NCI-H2196 (cell line): ENCODE measurements at regions not wholly inside any gene's neighbourhood (a gene's known extent, or its start where the extent isn't known, plus 50 kb on each side); places are given as distances from the start of the nearest gene placed in this dataset.
"Not testable (repeated sequence)": the region's sequence is repeated elsewhere in the genome, so short reads cannot be mapped to it uniquely, and the experiment has no call there.

Experiments used
- DNase-seq: peaks from one replicate; lab custom pipeline; 2025; ENCODE audit not compliant: unreplicated experiment; lab: John Stamatoyannopoulos, UW

DNA sequence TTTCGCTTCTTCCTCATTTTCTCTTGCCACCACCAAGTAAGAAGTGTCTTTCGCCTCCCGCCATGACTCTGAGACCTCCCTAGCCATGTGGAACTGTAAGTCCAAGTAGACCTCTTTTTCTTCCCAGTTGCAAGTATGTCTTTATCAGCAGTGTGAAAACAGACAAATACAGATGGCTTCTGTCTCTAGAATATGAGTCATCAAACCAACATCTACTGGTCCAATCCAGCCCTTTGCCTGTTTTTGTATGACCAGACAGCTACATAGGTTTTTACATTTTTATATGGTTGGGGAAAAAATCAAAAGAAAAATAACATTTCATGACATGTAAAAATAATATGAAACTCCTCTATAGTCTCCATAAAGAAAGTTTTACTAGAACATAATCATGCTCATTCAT lies 118.7 kb upstream of the PTPRG start:
- no peak for DNase-seq

DNA sequence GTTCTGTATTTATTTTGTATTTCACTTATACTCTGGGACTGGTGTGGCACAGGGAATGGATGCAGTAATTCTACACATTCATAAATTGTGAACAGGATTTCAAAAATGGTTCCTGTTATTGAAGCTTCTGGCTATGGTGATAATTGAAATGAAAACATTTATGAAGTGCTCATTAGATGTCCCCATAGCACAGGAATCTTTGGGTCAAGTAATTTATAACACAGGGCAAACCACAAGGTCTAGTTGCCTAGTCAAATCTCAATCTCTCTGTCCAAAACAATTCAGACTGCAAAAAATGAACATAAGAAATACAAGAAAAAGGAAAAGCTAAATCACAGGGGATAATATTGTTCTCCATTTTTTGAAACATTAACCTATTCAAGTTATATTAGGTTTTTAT lies 117.5 kb upstream of the PTPRG start:
- no peak for DNase-seq

DNA sequence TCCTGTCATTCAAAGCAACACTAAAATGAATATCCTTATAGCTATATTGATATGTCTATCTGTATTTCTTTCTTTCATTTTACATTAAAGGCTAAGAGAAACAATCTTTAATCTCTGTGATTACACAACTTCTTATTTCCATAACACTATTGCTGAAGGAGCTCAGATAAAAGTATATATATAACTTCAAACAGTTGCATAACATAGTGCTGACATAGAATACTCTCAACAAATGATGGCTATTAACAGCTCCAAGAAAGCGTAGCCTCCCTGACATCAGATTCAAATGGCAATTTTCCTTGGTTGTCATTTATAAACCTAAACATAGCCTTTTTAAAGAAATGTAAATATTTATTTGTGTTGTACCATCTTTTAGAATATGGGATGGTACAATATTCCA lies 116.6 kb upstream of the PTPRG start:
- no peak for DNase-seq

DNA sequence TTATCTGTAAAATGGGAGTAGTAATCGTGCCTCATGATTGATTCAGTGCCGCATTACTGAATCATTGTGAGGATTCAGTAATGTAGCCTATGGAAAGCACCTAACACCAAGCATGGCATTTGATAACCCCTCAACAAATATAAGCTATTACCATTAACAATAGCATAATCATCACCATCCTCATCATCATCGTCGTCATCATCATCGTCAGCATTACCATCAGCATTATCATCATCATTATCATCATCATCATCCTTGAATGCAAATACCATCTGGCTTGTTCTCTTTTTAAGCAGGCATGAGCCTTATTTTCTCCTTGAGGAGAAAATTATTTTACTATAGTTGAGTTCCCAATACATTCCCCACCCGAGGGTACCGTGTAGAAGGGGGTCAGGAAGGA lies 115.4 kb upstream of the PTPRG start:
- no peak for DNase-seq

DNA sequence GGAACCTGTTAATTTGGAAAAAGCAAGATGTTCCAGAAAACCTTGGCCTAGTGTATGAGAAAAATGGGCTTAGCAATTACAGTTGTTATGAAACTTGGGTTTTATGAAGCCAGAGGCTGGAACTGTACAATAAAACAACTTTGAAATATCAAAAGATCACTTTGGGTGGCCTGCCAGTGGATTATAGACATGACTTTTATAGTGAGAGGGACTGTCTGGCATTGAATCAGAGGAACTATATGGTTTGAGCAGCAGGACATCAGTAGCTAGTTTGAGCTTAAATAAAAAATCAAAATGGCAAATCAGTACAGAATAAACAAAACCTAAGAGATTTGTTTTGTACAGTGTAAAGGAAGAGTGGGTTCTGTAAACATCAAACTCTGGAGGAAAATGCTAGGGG lies 115.0 kb upstream of the PTPRG start:
- DNase-seq: no peak

DNA sequence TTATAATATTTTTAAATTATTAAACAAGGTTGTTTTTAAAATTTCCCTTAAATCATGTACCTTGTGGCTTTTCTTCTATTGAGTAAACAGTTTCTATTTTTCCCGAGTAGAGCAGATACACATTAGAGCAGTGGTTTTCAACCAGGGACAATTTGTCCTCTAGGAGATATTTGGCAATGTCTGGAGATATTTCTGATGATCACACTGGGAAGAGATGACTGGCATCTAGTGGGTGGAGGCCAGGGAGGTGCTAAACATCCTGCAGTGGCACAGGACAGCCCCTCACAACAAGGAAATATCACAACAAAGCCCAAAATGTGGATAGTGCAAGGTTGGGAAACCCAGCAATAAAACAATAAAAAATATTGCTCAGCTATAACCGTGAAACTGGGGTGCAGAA lies 113.0 kb upstream of the PTPRG start:
- no peak for DNase-seq

DNA sequence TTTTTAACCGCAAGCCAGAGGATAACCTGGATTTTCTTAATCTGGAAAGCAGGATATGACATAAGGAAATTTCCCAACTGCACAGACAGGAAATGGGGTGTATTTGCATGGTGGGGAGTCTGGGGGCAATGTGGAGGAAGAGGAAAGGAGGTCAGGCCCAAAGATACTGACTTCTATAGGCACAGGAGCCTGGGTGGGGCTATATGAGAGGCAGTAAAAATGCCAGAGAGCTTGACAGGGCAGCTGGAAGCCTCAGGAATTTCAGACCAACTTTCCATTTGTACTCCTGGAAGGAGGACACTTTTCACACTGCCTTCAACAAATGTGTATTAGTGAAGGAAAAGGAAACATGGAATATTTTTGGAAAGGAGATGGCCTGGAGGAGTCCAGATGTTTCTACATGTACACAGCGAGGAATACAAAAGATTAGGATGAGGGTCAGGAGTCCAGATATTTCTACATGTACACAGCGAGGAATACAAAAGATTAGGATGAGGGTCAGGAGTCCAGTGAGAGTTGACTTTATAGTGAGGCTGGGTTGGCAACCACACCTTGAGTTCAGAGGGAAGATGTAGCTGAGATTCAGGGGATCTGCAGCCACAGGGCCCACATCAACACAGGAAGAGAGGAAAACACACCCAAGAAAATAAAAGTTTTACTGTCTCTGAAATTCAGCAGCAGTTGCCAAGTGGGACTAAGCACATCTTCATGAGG lies 111.9 kb upstream of the PTPRG start:
- DNase-seq: no peak

DNA sequence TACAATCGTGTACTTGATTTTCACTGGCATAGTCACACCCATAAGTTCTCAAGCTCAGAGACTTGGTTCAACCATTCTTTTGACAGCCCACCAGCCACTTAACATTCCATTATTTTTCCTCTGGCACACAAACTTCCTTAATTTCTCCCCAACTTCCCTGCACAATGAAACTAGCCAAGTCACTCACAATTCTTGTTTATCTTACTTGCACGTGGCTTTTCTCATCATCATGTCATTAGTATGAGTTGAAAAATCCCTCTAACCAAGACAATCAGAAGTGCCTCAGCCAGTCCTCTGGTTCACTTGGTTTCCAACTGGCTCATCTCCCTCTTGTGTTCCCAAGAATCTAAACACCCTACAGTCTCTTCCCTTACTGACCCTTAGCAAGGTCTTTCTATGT lies 110.5 kb upstream of the PTPRG start:
- DNase-seq: no peak

DNA sequence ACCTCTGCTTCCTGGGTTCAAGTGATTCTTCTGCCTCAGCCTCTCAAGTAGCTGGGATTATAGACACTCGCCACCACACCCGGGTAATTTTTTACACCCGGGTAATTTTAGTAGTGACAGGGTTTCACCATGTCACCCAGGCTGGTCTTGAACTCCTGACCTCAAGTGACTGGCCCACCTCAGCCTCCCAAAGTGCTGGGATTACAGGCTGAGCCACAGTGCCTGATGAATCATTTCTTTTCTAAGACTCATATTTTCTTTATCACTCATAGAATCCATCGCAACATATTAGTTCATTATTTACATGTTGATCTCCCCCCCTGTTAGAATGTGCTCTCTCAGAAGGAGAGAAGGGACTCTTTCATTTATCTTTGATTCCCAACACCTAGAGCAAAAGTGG lies 109.5 kb upstream of the PTPRG start:
- no peak for DNase-seq

DNA sequence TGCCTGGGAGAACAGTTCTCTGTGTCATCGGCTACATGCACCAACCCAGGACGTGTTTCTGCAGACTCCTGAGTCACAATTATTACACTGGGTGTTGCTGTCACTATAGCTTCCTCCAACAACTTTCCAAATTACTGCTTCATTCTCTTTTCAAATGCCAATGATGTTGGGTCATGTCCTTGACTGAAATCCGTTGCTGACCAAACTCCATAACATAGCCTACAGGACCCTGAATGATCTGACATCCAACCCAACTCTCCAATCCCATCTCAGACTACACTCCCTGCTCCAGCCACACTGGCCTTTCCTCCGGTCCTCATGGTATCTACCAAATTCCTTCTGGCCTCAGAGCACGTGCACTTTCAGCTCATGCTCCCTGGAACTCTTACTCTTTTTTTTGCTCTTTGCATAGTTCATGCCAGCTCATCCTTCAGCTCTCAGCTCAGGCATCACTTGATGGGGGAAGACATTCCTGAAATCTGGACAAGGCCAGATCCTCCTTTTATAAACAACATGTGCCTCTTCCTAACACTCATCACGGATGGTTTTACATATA lies 108.8 kb upstream of the PTPRG start:
- DNase-seq: no peak

DNA sequence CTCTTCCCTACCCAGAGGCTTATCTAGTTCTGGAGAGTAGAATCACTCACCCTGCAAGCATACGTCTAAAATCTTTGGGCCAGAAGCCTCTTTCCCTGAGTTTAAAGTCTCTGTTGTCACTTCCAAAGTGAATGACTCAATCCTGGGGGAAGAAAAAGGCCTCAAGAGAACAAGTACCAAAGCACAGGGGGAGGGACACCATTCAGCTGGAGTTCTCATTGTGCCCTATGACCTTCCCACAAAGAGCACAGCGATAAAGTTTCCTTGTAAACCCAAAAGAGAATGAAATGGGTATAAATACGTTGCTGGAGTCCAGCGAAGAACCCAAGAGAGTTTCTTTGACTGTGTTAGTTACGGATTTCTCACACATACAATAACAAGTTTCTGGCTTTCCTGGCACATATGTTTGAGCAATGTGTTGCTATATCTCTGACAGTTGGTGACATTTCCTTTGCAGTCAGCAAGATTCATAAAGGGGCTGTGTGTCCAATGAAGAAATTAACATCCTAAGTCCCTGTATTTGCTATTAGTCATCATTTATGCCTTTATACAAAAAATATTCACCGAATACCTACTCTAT lies 107.3 kb upstream of the PTPRG start:
- DNase-seq: no peak

DNA sequence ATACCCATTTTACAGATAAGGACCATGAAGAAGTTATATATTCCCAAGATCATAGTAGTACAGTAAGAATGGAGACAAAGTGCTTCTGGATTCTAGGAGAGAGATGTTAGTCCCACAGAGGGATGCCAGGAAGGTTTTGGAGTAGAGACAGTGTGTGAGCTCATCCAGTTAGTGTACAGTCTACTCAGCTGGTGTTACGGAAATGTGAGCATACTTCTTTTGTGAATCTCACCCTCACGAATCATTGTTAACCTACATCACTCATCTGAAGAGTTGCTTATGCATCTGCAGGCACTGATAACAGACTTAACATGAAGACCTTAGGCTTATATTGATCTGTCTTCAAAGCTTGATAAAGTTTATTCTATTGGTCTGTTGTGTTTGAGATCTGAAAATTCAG lies 106.6 kb upstream of the PTPRG start:
- no peak for DNase-seq

DNA sequence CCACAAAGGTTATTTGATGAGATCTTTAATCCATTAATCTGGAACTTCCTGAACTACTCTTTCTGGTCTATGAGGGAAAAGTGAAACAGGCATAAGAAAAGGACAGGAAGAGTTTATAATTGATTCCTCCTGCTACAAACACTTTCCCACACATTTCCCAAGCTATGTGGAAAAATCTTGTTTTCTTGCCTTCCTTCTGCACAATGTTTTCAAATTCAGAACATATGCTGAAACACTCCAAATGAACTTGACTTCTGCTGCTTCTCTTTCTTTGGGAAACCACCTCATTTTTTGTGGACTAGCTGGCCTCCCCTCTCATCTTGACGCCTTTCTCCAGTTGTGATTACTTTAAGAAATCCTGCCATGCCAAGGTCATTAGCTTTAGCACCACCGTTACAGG lies 100.7 kb upstream of the PTPRG start:
- DNase-seq: no peak

DNA sequence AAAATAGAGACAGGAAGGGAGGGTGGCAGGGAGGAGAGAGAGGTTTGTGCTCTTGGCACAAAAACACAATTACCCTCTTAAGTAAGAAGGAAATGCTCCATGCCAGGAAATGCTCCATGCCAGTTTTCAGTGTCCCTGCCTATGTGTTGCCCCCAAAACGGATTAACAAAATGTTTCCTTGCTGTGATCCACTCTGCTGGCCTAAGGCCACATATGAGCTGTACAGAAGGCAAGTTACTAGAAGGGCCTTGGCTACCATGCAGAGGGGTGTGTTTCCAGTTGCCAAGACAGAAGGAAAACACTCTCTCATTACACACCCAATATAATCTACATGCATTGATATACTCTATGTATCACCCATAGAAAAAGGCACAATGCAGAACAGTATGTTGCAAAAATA lies 98.2 kb upstream of the PTPRG start:
- no peak for DNase-seq

DNA sequence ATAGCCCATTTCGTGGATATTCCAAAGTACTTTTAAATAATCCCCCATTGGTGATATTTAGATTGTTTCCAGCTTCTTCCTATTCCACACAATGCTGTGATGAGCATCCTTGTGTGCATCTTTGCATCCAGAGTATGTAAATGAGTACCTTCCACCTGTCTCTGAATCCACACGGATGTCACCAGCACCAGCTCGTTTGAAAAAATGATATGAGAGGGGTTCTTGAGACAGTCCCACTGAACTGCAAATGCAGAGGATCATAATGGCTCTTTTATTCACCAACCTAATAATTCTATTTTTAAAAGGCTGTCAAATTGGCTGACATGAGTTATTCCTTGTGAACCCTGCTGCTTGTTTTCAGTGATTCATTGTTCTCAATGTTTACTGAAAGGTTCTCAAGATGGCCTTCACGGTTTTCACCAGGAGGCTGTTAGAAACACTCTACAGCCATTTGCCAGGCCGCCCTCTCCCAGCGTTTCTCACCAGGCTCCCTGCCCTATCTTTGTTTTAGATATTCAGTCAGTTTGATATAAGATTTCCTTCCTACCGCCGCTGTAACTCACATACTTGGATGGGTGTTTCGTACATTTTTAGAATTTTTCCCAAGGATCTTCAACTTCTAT lies 96.7 kb upstream of the PTPRG start:
- DNase-seq: no peak

DNA sequence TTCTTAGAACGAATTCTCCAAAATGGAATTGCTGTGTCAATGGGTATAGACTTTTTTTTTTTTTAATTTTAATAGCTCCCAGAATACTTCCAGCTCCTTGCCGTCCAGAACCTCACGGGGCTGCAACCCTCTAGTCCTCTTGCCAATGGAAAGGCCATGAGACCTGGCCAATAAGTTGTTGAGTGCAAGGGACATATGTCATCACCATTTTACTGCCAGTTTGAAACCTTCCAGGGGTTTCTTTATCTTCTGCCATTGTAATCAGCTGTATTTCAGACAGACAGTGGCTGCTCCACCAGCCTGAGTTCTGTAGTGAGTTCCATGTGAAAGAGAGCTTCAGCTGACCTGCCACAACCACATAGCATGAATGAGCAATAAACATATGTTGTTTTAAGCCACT lies 95.0 kb upstream of the PTPRG start:
- no peak for DNase-seq

DNA sequence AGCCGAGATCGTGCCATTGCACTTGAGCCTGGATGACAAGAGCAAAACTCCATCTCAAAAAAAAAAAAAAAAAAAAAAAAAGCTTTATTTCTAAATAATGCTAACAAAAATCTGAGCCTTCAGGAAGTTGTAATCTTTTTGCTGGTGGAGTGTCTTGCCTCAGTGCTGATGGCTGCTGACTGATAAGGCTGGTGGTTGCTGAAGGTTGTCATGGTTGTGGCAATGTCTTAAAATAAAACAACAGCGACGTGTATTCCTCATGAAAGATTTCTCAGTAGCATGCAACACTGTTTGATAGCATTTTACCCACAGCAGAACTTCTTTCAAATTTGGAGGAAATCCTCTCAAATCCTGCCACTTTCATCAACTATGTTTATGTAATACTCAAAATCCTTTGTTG lies 77.4 kb upstream of the PTPRG start:
- DNase-seq: no peak

DNA sequence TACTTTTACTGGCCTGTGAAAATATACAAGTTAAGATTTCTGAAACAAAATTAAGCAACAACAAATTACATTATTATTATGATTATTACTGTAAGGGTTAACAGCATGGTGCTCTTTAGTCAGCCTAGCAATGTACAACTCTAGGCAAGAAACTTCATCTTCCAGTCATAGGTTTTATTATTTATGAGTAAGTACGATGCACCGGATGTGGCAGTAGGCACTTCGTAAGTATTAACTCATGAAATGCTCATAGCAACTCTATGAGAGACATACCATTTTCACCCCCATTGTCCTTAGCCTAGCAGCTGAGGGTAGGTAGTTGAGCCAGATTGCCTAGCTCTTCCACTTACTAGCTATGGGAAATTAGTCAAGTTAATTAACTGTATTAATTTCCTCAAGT lies 68.0 kb upstream of the PTPRG start:
- DNase-seq: no peak

DNA sequence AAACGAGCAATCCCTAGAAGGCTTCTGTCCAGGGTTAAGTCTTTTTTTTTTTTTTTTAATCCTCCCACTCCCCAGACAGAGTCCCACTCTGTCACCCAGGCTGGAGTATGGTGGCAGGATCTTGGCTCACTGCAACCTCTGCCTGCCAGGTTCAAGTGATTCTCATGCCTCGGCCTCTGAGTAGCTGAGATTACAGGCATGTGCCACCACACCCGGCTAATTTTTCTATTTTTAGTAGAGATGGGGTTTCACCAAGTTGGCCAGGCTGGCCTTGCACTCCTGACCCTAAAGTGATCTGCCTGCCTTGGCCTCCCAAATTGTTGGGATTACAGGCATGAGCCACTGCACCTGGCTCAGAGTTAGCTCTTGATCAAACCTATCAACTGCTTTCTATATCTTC lies 67.1 kb upstream of the PTPRG start:
- DNase-seq: not testable (repeated sequence)

DNA sequence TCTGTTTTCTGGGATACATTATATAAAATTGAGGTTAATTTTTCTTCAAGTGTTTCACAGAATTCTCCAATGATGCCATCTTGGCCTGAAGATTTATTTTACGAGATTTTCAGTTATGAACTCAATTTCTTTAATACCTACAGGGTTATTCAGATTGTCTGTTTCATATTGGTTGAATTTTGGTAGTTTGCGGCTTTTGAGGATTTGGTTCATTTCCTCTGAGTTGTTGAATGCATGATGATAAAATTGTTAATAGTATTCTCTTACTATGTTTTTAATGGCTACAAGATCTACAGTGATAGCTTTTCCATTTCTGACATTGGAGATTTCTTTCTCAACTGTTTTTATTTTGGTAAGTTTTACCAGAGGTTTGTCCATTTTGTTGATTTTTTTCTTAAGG lies 63.9 kb upstream of the PTPRG start:
- DNase-seq: no peak

DNA sequence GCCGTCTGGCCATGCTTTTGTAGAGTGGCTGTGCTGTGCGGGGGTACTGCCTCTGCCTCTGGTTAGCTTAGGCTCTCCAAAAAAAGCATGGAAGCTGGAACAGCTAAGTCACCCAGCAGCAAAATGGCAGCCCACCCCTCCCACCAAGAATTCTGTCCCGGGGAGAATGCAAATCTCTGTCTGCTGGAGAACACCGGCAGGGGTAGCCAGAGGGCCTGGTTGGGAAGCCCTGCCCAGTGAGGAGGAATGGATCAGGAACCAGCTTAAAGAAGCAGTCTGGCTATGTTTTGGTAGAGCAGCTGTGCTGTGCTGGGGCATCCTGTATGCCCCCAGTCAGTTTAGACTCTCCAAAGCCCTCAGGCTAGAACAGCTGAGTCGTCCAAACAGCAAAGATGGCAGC lies 56.2 kb upstream of the PTPRG start:
- DNase-seq: no peak

DNA sequence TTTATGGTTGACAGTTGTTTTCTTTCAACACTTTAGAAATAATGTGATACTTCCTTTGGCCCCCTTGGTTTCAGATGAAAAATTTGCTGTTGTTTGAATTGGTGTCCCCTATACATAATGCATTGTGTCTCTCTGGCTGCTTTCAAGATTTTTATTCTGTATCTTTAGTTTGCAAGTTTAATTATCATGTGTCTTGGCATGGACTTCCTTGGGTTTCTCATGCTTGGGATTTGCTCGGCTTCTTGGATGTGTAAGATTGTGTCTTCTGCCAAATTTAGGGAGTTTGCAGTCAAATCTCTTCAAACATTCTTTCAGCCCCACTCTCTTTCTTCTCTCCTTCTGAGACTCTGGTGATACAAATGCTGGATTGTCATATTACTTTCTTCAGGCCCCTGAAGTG lies 53.4 kb upstream of the PTPRG start:
- no peak for DNase-seq
